K562 (cell line): ENCODE measurements at regions not wholly inside any gene's neighbourhood (a gene's known extent, or its start where the extent isn't known, plus 50 kb on each side); places are given as distances from the start of the nearest gene placed in this dataset.

Experiments used
- NRF1 ChIP-seq, 2 experiments: fragments of 450-650 bp; IDR thresholded peaks in 1 of 2; conservative IDR thresholded peaks in 1 of 2; 2 replicates each; pipeline ENCODE4 v1.6.1; 2014; ENCODE audit warnings: mild to moderate bottlenecking in 2 of 2
- ZNF232 ChIP-seq: sonication (generic); formaldehyde crosslinking; IDR thresholded peaks from 2 replicates; pipeline ENCODE4 v1.8.0; 2022; ENCODE audit warnings: mild to moderate bottlenecking, missing genetic modification reagents
- TF ChIP-seq, protein P1 (sequence below): fragments of 450-650 bp; IDR thresholded peaks from 2 replicates; pipeline ENCODE4 v1.6.1; 2016; ENCODE audit warnings: mild to moderate bottlenecking, moderate library complexity
- TF ChIP-seq, protein P2 (sequence below): fragments of 250-450 bp; sonication (Bioruptor Pico); IDR thresholded peaks from 2 replicates; pipeline ENCODE4 v1.4.0; 2020; ENCODE audit warnings: mild to moderate bottlenecking

DNA sequence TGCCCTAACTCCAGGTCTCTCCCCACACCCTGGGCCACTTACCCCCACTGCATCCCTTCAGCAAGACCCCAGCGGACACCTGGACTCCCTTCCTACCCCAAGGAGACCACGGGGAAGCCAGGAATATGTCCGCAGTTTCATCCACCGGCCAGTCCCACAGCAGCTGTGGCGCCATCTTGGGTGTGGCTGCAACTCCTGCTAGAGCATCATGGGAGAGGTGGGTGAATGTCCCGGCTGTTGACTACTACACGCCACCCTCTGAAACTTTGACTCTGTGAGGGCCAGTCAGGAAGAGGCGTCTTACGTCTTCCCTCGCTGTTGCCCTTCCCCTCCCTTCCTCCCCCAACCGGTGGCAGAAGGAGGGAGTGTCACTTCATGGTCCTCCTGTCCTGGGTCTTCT is 238.3 kb upstream of the RNF32 start (continued):
- TF ChIP-seq, protein P1, sequence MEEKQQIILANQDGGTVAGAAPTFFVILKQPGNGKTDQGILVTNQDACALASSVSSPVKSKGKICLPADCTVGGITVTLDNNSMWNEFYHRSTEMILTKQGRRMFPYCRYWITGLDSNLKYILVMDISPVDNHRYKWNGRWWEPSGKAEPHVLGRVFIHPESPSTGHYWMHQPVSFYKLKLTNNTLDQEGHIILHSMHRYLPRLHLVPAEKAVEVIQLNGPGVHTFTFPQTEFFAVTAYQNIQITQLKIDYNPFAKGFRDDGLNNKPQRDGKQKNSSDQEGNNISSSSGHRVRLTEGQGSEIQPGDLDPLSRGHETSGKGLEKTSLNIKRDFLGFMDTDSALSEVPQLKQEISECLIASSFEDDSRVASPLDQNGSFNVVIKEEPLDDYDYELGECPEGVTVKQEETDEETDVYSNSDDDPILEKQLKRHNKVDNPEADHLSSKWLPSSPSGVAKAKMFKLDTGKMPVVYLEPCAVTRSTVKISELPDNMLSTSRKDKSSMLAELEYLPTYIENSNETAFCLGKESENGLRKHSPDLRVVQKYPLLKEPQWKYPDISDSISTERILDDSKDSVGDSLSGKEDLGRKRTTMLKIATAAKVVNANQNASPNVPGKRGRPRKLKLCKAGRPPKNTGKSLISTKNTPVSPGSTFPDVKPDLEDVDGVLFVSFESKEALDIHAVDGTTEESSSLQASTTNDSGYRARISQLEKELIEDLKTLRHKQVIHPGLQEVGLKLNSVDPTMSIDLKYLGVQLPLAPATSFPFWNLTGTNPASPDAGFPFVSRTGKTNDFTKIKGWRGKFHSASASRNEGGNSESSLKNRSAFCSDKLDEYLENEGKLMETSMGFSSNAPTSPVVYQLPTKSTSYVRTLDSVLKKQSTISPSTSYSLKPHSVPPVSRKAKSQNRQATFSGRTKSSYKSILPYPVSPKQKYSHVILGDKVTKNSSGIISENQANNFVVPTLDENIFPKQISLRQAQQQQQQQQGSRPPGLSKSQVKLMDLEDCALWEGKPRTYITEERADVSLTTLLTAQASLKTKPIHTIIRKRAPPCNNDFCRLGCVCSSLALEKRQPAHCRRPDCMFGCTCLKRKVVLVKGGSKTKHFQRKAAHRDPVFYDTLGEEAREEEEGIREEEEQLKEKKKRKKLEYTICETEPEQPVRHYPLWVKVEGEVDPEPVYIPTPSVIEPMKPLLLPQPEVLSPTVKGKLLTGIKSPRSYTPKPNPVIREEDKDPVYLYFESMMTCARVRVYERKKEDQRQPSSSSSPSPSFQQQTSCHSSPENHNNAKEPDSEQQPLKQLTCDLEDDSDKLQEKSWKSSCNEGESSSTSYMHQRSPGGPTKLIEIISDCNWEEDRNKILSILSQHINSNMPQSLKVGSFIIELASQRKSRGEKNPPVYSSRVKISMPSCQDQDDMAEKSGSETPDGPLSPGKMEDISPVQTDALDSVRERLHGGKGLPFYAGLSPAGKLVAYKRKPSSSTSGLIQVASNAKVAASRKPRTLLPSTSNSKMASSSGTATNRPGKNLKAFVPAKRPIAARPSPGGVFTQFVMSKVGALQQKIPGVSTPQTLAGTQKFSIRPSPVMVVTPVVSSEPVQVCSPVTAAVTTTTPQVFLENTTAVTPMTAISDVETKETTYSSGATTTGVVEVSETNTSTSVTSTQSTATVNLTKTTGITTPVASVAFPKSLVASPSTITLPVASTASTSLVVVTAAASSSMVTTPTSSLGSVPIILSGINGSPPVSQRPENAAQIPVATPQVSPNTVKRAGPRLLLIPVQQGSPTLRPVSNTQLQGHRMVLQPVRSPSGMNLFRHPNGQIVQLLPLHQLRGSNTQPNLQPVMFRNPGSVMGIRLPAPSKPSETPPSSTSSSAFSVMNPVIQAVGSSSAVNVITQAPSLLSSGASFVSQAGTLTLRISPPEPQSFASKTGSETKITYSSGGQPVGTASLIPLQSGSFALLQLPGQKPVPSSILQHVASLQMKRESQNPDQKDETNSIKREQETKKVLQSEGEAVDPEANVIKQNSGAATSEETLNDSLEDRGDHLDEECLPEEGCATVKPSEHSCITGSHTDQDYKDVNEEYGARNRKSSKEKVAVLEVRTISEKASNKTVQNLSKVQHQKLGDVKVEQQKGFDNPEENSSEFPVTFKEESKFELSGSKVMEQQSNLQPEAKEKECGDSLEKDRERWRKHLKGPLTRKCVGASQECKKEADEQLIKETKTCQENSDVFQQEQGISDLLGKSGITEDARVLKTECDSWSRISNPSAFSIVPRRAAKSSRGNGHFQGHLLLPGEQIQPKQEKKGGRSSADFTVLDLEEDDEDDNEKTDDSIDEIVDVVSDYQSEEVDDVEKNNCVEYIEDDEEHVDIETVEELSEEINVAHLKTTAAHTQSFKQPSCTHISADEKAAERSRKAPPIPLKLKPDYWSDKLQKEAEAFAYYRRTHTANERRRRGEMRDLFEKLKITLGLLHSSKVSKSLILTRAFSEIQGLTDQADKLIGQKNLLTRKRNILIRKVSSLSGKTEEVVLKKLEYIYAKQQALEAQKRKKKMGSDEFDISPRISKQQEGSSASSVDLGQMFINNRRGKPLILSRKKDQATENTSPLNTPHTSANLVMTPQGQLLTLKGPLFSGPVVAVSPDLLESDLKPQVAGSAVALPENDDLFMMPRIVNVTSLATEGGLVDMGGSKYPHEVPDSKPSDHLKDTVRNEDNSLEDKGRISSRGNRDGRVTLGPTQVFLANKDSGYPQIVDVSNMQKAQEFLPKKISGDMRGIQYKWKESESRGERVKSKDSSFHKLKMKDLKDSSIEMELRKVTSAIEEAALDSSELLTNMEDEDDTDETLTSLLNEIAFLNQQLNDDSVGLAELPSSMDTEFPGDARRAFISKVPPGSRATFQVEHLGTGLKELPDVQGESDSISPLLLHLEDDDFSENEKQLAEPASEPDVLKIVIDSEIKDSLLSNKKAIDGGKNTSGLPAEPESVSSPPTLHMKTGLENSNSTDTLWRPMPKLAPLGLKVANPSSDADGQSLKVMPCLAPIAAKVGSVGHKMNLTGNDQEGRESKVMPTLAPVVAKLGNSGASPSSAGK, result no peak
- TF ChIP-seq NRF1 (conservative IDR thresholded peaks at IDR 0.05 in 1 of 2, IDR thresholded peaks at IDR 0.05 in 1 of 2) (0 out of 4 replicates have a peak, but pooled peaks of 1 of the 2 experiments have one; percentile 22), ZNF232 (CRISPR knock-in tag) (no peak)
- TF ChIP-seq, protein P2, sequence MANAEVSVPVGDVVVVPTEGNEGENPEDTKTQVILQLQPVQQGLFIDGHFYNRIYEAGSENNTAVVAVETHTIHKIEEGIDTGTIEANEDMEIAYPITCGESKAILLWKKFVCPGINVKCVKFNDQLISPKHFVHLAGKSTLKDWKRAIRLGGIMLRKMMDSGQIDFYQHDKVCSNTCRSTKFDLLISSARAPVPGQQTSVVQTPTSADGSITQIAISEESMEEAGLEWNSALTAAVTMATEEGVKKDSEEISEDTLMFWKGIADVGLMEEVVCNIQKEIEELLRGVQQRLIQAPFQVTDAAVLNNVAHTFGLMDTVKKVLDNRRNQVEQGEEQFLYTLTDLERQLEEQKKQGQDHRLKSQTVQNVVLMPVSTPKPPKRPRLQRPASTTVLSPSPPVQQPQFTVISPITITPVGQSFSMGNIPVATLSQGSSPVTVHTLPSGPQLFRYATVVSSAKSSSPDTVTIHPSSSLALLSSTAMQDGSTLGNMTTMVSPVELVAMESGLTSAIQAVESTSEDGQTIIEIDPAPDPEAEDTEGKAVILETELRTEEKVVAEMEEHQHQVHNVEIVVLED, result peak; percentile 50
